NCI-H446 treated with DMSO at 0.1 percent for 48 hours (cell line): ENCODE measurements at regions not wholly inside any gene's neighbourhood (a gene's known extent, or its start where the extent isn't known, plus 50 kb on each side); places are given as distances from the start of the nearest gene placed in this dataset.
"Not testable (repeated sequence)": the region's sequence is repeated elsewhere in the genome, so short reads cannot be mapped to it uniquely, and the experiment has no call there.

Experiments used
- DNase-seq: peaks from one replicate; lab custom pipeline; 2025; lab: John Stamatoyannopoulos, UW

DNA sequence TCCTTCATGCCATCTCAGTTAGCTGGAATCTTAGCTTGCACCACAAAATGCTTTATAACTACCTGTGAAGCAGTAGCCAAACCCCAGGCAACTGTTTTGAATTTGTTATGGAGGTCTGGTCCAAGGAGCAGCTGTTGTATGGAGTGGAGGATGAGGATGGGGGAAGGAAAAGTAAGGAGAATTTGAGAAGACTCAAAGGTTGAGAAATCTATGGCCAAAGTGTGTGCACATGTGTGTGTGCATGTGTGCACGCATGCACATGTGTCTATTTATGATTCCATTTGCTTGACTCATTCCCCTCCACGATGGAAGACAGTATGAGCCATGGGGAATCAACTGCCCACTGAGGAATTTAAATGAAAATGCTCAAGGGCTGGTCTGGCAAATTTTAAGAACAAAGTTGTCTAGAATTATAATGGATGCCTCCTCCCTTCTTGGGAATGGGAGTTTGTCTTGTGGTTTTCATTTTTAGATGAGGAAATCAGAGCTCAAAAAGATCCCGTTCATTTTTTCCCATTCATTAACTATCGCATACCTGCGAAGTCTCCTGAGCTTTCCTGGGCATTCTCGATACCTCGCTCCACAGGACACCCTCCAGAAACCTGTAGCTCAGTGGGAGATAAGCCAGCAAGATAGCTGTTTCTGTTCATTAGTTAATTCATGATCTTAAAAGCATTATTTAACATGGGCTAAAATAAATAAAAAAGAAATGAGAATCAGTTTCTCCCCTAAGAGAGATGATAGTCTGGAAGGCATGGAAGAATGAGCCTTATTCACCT, 152.3 kb upstream of the NEDD9 start:
- DNase-seq: no peak

DNA sequence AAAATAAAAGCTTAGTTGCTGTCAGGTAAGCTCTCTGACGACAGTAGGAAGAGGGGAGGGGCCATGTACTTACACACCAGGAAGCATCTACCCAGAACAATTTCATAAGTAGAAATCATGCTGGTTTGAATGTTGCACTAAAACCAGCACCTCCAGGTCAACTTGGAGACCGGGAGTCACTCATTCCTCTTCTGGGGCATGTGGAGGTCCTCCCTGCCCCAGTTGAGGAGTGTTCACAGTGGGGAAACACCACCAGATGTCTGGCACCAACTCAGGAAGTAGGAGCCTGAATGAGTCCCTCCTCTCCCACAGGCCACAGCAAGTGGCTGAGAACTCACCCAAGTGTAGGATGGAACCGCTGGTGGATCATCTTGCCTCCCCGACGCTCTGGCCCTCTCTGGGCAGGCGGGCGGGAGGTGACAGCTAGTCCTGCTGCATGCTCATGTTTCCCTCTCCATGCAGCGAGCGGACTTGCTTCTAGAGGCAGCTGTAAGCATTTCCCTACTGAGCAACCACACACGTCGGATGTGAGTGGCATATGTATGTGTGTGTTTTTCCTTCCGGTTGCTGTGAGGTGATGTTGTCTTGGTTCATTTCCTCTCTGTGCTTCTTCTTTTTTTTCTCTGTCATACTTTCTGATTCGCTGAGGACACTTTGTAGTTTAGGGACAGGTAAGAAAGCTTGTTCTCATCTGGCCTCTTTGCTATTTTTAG, 149.5 kb upstream of the NEDD9 start:
- no peak for DNase-seq

GRCh38 chr6:11380969-11381744, 148.7 kb upstream of the NEDD9 start:
- no peak for DNase-seq

- DNase-seq: no peak
Measured at GRCh38 chr6:11380549-11380948, 148.1 kb upstream of the NEDD9 start.

GRCh38 chr6:11379805-11380204, 147.3 kb upstream of the NEDD9 start:
- no peak for DNase-seq

DNA sequence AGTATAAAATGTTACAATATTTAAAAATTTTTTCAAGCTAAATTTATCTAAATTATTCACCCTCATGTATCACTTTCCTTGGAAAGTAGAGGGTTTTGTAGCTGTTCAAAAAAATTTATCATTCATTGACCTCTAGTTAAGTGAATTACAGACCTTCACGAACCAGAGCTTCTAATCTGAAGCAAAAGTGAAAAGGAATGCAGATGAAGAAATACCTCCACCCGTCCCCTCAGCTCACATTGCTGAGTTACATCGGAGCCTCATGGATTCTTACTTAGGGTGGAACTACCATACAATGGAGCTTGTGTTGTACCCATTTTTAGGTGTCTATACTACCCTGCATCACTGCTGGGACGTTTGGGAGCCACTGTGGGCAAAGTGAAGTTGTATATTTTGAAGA, 146.2 kb upstream of the NEDD9 start:
- no peak for DNase-seq

DNA sequence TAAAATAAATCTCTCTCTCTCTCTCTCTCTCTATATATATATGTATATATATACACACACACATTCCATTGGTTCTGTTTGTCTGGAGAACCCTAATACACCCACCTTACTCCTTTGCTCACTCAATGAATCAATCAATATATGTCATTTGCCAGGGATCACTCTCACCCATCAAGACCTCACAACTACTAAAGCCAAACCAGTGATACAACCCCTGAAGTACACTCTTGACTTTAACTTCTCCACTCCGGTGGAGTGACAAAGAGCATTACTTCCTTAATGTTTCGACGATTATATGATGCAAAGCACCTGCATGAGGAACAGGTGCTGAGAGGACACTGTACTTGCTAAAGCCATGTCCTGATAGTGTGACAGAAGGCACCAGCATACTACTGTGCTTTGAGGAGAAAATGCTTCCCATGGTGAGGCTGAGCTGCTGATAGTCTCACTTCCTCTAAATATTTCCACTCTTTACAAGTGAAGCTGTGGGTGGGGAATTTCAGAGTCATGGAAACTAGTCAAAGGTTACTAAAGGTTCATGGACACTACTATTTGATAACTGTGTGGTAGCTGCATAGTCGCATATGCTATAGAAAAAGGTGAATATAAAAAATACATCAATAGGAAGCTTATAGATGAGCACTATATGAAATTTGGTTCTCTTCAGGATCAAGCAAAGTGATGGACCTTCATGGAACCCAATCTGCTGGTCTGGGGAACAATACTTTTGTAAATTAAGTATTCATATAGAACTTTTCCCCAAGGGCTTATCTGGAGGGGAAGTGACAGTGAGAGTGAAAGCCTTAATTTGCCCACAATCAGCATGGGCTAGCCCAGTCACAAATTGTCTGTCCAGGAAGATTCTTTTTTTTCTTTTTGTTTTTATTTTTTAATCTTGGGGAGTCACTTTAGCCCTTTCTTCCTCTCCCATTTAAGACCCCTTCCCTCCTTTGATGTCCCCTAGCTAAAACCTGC, 141.9 kb upstream of the NEDD9 start:
- DNase-seq: no peak

DNA sequence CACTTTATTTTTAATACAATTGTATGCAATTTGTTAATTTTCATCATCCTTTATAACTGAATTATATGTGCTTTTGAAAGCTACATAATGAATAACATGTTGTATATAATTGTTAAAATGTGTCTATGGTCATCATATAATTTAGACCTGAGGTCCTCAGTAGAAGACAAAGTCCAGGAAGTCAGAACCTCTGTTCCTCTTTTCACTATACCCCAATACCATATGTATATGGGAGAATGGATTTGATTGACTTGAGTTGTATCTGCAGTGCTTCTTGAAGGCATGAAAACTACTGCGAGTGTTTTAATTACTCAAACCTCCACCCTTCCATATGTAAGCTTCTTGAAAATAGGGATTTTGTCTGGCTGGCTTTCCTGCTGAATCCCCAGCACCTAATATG, 140.7 kb upstream of the NEDD9 start:
- no peak for DNase-seq

DNA sequence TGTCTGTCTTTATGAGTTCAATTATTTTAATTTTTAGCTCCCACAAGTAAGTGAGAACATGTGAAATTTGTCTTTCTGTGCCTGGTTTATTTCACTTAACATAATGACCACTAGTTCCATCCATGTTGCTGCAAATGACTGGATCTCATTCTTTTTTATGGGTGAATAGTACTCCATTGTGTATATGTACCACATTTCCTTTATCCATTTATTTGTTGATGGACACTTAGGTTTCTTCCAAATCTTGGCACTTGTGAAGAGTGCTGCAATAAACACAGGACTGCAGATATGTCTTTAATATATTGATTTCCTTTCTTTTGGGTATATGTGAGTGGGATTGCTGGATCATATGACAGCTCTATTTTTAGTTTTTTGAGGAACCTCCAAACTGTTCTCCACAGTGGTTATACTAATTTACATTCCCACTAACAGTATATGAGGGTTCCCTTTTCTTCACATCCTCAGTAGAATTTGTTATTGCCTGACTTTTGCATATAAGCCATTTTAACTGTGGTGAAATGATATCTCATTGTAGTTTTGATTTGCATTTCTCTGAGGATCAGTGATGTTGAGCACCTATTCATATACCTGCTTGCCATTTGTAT, 139.8 kb upstream of the NEDD9 start:
- not testable (repeated sequence) for DNase-seq

GRCh38 chr6:11370191-11371018, 137.9 kb upstream of the NEDD9 start:
- DNase-seq: no peak

DNA sequence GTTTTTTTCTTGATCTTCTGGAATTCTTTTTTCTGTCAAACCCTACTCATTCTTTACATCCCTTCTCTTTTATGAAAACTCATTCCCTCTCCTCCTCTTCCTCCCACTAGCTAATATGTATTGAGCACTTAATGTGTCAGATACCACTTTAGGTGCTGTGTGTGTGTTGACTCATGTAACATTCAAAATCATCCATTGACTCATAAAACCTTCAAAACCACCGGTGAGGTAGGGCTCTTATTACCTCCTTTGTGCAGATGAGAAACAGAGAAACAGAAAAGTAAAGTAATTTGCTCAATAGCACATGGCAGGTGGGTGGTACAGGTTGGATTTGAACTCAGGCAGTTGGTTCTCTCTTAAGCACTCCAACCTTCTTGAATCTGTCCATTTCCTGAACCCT, 136.3 kb upstream of the NEDD9 start:
- no peak for DNase-seq

- no peak for DNase-seq
Measured at GRCh38 chr6:11368264-11368663, 135.8 kb upstream of the NEDD9 start.

DNA sequence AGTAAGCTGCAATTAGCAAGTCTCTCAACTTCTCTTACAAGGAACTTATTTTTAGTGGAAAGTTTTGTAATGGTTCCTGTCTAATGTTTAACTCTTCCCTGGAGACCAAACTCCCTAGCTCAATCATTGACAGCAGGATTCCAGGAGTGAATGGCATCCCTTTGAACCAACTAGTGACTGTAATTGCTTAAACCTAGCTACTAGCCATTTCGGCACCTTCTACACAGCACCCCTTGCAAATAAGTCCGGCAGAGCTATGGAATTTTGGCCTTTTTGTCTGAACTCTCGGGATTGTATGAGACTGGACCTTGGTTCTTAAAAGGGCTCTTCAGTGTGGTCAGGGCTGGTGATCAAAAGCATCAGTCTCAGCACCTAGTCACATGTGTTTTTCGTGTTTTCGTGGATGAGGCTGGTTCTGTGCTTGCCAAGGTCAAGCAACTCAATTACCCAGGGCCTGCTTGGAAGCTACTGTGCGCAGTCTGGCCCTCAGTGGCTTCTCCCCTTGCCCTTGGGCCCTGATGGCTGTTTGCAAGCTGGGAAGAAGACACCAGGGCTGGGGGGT, 135.3 kb upstream of the NEDD9 start:
- DNase-seq: no peak

DNA sequence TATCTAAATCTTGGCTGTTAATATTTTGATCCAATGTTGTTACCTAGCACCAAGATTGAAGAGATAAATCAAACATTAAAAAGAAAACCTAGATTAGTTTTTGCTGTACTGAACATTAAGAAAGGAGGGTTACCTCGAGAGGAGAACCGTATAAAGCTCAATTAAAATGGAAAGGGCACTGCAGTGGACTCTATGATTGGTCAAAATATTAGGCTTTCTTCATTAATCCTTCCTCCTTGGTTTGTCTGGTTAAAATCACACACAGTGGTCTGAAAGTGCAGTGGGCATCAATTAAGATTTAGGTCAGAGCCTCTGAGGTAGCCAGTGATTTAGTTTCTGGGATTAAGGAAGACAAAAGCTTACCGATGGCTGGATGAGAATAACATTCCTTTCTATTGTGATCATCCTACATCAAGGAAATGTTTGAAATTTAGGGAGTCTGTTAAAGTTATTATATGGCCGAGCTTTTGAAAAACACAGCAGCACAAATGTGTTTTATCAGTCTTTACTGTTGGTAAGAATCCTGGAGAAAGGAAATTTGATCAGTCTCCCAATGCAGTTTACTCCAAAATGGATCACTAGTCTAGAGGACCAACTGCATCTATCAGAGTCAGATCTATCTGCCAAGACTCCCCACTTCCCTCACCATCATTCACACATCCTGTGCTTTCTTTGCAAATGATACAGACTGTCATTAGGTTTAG, 134.6 kb upstream of the NEDD9 start:
- no peak for DNase-seq

- no peak for DNase-seq
Measured at GRCh38 chr6:11366183-11366933, 133.9 kb upstream of the NEDD9 start.

GRCh38 chr6:11364971-11365397, 132.5 kb upstream of the NEDD9 start:
- no peak for DNase-seq

DNA sequence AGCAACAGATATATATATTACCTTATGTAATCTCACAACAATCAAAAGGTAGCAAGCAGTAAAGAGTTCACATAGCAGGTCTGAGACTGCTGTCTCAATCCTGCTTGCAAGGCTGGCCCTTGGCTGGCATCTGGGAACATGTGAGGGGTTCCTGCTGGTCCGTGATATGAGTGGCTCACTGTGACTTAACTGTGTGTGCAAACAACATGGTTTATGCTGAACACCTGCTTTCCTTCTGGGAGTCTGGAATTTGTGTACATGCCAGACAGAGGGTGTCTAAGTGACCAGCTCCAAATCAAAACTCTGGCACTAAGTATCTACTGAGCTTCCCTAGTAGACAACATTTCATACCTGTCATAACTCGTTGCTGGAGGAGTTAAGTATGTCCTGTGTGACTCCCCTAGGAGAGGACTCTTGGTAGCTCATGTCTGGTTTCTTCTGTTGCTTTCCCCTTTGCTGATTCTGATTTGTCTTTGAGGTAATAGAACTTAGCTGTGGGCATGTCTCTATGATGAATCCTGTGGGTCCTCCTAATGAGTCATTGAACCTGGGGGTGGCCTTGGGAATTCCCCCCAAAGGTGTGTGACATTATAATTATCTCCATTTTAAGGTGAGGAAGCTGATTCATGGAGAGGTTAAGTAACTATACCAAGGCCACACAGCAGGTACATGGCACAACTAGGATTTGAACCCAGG, 131.6 kb upstream of the NEDD9 start:
- no peak for DNase-seq

GRCh38 chr6:11362564-11362963, 130.1 kb upstream of the NEDD9 start:
- DNase-seq: no peak
